IPS-18a (cell line): ENCODE measurements at regions not wholly inside any gene's neighbourhood (a gene's known extent, or its start where the extent isn't known, plus 50 kb on each side); places are given as distances from the start of the nearest gene placed in this dataset.

Experiments
- H3K27ac ChIP-seq: one replicate; pipeline ENCODE4 v1.5.1; 2013; ENCODE audit warnings: low read length
- H3K27me3 ChIP-seq: one replicate; pipeline ENCODE4 v1.6.1; 2013; ENCODE audit warnings: mild to moderate bottlenecking, low read length; ENCODE audit not compliant: control insufficient read depth, insufficient read depth
- H3K36me3 ChIP-seq: one replicate; pipeline ENCODE4 v1.6.1; 2013; ENCODE audit warnings: low read depth, low read length; ENCODE audit not compliant: control insufficient read depth
- H3K4me1 ChIP-seq: one replicate; pipeline ENCODE4 v1.6.1; 2013; ENCODE audit warnings: low read depth, low read length; ENCODE audit not compliant: control insufficient read depth
- H3K4me3 ChIP-seq: one replicate; pipeline ENCODE4 v1.5.1; 2013; ENCODE audit warnings: low read length
- H3K9ac ChIP-seq: one replicate; pipeline ENCODE4 v1.6.1; 2013; ENCODE audit warnings: mild to moderate bottlenecking, low read length, moderate library complexity
- H3K9me3 ChIP-seq: one replicate; pipeline ENCODE4 v1.6.1; 2013; ENCODE audit warnings: low read depth, low read length; ENCODE audit not compliant: control insufficient read depth

- no peak overlapping the region for H3K27ac ChIP-seq
- H3K27me3 ChIP-seq = no peaks in the 10 kb centered on the region
- H3K4me1 ChIP-seq = peaks cover 2% of the 10 kb centered on the region
- no peak overlapping the region for H3K4me3 ChIP-seq
- no peaks in the 10 kb centered on the region for H3K36me3 ChIP-seq
- H3K9me3 ChIP-seq = no peaks in the 10 kb centered on the region
- no peak overlapping the region for H3K9ac ChIP-seq
These were observed 223.2 kb downstream of the PRL start for GRCh38 chr6:22073516-22074198.

- H3K4me3 ChIP-seq = no peak overlapping the region
- H3K9ac ChIP-seq = no peak overlapping the region
- H3K36me3 ChIP-seq = no peaks in the 10 kb centered on the region
- H3K27ac ChIP-seq = no peak overlapping the region
- H3K9me3 ChIP-seq = no peaks in the 10 kb centered on the region
- peaks cover 6% of the 10 kb centered on the region for H3K4me1 ChIP-seq
- no peaks in the 10 kb centered on the region for H3K27me3 ChIP-seq
These were observed 218.5 kb downstream of the PRL start for GRCh38 chr6:22078288-22078687.

DNA sequence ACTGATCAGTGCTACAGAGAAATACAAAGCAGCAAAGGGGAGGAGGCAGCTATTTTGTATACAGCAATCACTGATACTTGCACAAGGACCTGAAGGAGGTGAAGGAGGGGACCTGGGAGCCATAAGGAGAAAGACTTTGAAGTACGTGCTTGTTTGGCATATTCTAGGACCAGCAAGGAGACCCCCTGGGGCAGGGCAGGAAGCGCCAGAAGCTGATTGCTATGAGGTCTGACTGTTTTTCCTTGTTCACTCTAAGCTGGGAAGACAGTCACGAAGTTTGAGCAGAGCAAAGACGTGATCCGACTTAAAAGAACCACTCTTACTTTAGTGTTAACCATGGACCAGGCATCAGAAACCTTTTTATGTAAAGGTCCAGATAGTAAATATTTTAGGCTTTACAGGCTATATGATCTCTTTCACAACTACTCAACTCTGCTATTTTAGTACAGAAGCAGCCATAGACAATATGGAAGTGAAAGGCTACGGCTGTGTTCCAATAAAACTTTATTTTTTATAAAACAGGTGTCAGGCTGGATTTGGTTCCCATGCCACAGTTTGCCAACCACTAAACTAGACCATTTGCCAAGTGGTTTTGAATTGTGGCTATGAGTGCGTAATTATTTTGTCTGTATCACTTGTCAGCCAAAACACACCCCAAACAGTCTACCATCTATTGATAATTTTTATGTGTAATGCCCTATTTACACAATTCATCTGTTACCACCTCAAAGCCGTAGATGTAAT is 217.9 kb downstream of the PRL start:
- Histone ChIP-seq H3K27me3 (no peaks in the 10 kb centered on the region), H3K4me1 (peaks cover 6% of the 10 kb centered on the region), H3K9ac (no peak overlapping the region), H3K4me3 (no peak overlapping the region), H3K27ac (no peak overlapping the region), H3K36me3 (no peaks in the 10 kb centered on the region), H3K9me3 (no peaks in the 10 kb centered on the region)

- no peak overlapping the region for H3K27ac ChIP-seq
- H3K27me3 ChIP-seq = no peaks in the 10 kb centered on the region
- H3K4me1 ChIP-seq = peaks cover 6% of the 10 kb centered on the region
- no peaks in the 10 kb centered on the region for H3K9me3 ChIP-seq
- no peaks in the 10 kb centered on the region for H3K36me3 ChIP-seq
- H3K9ac ChIP-seq = no peak overlapping the region
- no peak overlapping the region for H3K4me3 ChIP-seq
These were observed 217.1 kb downstream of the PRL start for GRCh38 chr6:22079783-22080182.

DNA sequence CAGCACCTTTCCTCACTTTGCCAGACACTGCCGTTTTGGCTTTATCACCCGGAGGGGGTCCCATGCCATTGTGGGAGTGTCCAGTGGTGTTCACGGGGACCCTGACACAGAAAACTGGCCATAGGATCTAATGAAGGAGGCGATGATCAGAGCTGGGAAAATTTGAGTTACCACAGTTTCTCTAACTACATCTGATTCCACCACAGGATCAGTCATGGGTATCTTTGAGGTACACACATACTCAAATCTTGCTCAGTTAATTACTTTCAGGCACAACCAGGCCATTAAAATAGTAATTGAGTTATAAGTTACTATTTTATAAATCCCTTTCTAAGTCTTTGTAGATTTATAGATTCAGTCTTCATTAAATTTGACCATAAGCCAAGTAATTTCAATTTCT is 215.1 kb downstream of the PRL start:
- Histone ChIP-seq H3K9ac (no peak overlapping the region), H3K4me3 (no peak overlapping the region), H3K9me3 (no peaks in the 10 kb centered on the region), H3K27me3 (no peaks in the 10 kb centered on the region), H3K27ac (no peak overlapping the region), H3K4me1 (peaks cover 6% of the 10 kb centered on the region), H3K36me3 (no peaks in the 10 kb centered on the region)

- H3K4me3 ChIP-seq = no peak overlapping the region
- H3K9ac ChIP-seq = no peak overlapping the region
- H3K9me3 ChIP-seq = no peaks in the 10 kb centered on the region
- H3K27me3 ChIP-seq = no peaks in the 10 kb centered on the region
- no peak overlapping the region for H3K27ac ChIP-seq
- no peaks in the 10 kb centered on the region for H3K36me3 ChIP-seq
- H3K4me1 ChIP-seq = peaks cover 6% of the 10 kb centered on the region
These were observed 214.6 kb downstream of the PRL start for GRCh38 chr6:22082218-22082617.

- no peaks in the 10 kb centered on the region for H3K27me3 ChIP-seq
- H3K36me3 ChIP-seq = no peaks in the 10 kb centered on the region
- H3K9ac ChIP-seq = no peak overlapping the region
- H3K4me3 ChIP-seq = no peak overlapping the region
- no peaks in the 10 kb centered on the region for H3K9me3 ChIP-seq
- peaks cover 6% of the 10 kb centered on the region for H3K4me1 ChIP-seq
- no peak overlapping the region for H3K27ac ChIP-seq
These were observed 213.7 kb downstream of the PRL start for GRCh38 chr6:22083119-22083518.

DNA sequence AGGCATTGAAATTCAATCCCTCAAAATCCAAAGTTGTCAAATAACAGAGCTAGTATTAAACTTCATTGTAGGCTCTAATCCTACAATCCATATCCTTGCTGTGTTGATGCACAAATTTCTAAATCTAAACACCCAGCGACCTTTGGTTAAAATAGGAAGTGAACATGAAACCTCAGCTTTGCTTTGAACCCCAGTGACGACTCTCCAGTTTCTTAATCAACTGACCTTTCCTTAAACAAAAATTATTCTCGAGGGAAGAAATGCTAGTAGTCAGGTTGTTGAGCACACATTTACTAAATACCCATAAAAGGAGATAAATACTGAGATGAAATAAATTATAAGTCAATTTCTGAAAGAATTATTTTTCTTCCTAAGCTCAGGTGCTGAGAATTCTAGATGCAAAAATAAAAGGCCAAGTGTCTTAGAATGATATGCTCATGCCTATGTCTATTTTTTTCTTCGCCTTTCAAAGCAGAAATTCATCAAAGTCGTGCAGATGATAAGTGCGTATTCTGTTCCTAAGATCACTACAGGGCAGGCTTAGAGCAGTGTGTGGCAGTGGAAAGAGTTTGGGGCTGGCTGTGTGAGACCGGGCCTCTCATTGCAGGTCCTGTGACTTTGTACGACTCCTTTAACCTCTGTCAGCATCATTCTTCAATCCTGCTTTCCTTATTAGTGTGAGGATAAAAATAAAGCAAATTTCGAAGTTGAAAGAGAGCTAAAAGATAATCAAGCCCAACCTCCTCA is 208.7 kb downstream of the PRL start:
- H3K4me1 ChIP-seq = no peaks in the 10 kb centered on the region
- H3K36me3 ChIP-seq = no peaks in the 10 kb centered on the region
- no peak overlapping the region for H3K27ac ChIP-seq
- H3K9ac ChIP-seq = no peak overlapping the region
- no peak overlapping the region for H3K4me3 ChIP-seq
- H3K9me3 ChIP-seq = no peaks in the 10 kb centered on the region
- no peaks in the 10 kb centered on the region for H3K27me3 ChIP-seq

GRCh38 chr6:22091424-22091948 is 205.3 kb downstream of the PRL start:
- Histone ChIP-seq H3K27ac (no peak overlapping the region), H3K36me3 (no peaks in the 10 kb centered on the region), H3K9me3 (no peaks in the 10 kb centered on the region), H3K4me3 (no peak overlapping the region), H3K4me1 (no peaks in the 10 kb centered on the region), H3K9ac (no peak overlapping the region), H3K27me3 (no peaks in the 10 kb centered on the region)

- Histone ChIP-seq H3K4me3 (no peak overlapping the region), H3K36me3 (no peaks in the 10 kb centered on the region), H3K9me3 (no peaks in the 10 kb centered on the region), H3K27ac (no peak overlapping the region), H3K4me1 (peaks cover 2% of the 10 kb centered on the region), H3K9ac (no peak overlapping the region), H3K27me3 (no peaks in the 10 kb centered on the region)
These were observed 201.0 kb downstream of the PRL start for GRCh38 chr6:22095836-22096235.

DNA sequence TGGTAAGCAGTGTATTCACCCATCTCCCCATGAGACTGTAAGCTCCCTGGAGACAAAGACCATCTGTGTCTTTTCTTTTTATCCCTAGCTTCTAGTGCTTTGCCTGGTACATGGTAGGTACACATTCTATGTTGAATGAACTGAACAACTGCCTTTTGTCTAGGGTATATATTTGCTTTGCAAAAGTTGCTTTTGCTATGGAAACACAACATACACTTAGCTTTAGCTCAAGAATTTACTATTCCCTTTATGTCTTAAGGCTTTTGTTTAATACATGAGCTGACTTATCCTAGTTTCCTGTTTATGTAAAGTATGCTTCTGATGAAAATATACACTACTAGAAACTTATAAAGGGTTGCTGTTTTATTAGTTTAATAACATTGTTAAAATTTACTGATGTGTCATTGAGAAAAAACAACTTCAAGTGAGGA is 198.2 kb downstream of the PRL start:
- no peak overlapping the region for H3K9ac ChIP-seq

More for the DNA sequence above, 198.2 kb downstream of the PRL start:
- no peaks in the 10 kb centered on the region for H3K36me3 ChIP-seq
- no peaks in the 10 kb centered on the region for H3K27me3 ChIP-seq
- peaks cover 2% of the 10 kb centered on the region for H3K4me1 ChIP-seq
- H3K27ac ChIP-seq = no peak overlapping the region
- no peaks in the 10 kb centered on the region for H3K9me3 ChIP-seq
- no peak overlapping the region for H3K4me3 ChIP-seq
